ENCODE measurements at regions not wholly inside any gene's neighbourhood (a gene's known extent, or its start where the extent isn't known, plus 50 kb on each side); places are given as distances from the start of the nearest gene placed in this dataset.

DNA sequence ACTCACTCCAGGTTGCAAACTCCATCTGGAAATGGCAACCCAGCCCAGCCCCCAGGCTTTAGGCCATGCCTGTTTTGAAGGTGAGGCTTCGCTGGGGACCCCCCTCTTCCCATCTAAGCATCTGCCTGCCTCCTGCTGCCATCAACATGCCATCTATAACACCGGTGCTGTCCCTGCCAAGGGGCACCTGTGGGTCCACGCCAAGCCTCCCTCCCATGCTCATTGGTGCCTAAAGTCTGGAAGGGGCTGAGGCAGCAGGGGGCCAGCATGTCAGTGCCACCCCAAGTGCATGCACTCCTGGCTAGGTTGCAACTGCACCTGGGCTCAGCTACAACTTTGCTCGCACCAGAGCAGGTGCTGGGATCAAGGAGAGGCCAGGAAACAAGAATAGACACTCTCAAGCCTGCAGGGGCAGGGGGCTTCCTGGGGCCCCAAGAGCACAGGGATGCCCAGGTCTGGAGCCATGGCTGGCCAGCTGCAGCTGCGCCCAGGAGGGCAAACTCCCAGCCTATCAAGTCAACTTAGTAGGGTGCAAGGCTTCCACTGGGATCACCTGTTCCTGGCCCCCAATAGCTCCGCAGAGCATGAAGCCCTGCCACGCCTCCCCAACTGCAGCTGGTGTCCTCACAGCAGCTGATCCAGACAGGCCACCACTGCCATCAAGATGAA, 151.3 kb upstream of the HSF2 start:
- no peak for TF ChIP-seq POLR2AphosphoS5 (IDR thresholded peaks at IDR 0.05)
- TF ChIP-seq CTCF (IDR thresholded peaks at IDR 0.05): no peak

Measured in gastroesophageal sphincter (tissue), 3 donors.